Calu3 (cell line): ENCODE measurements at regions not wholly inside any gene's neighbourhood (a gene's known extent, or its start where the extent isn't known, plus 50 kb on each side); places are given as distances from the start of the nearest gene placed in this dataset.

Source experiments
- BruUV-seq: library from RNA; stranded (reverse); fragments of 400-500 nt; replicated peaks from 2 replicates; lab custom pipeline; 2021; lab: Mats Ljungman, UMichigan
- CTCF ChIA-PET: fragments of 300-600 bp; sonication (Branson Sonifier 250); formaldehyde crosslinking; loops from one replicate; lab custom pipeline; 2022; ENCODE audit warnings: antibody characterized with exemption; lab: Charles Lee
- DNase-seq: peaks from one replicate; pipeline ENCODE4 v3.0.0; 2022
- H3K27ac Mint-ChIP-seq: one replicate; pipeline ENCODE4 v1.8.0; 2022; ENCODE audit warnings: mixed read lengths; ENCODE audit not compliant: unreplicated experiment
- H3K27me3 Mint-ChIP-seq: one replicate; pipeline ENCODE4 v1.8.0; 2022; ENCODE audit warnings: mixed read lengths; ENCODE audit not compliant: unreplicated experiment
- H3K36me3 Mint-ChIP-seq: one replicate; pipeline ENCODE4 v1.8.0; 2022; ENCODE audit warnings: mild to moderate bottlenecking, moderate library complexity, mixed read lengths; ENCODE audit not compliant: insufficient read depth, unreplicated experiment
- H3K4me1 Mint-ChIP-seq: one replicate; pipeline ENCODE4 v1.8.0; 2022; ENCODE audit warnings: mild to moderate bottlenecking, low read depth, mixed read lengths; ENCODE audit not compliant: unreplicated experiment
- H3K4me3 Mint-ChIP-seq: one replicate; pipeline ENCODE4 v1.8.0; 2022; ENCODE audit warnings: mild to moderate bottlenecking, low read depth, moderate library complexity, mixed read lengths; ENCODE audit not compliant: unreplicated experiment
- H3K9me3 Mint-ChIP-seq: one replicate; pipeline ENCODE4 v1.8.0; 2022; ENCODE audit warnings: low read depth, mixed read lengths; ENCODE audit not compliant: unreplicated experiment
- intact Hi-C: fragments of 100-400 bp; cut with micrococcal nuclease; formaldehyde crosslinking; loops from one replicate; pipeline ENCODE4 v1.10.0; 2022; ENCODE audit not compliant: unreplicated experiment
- TF ChIP-seq, protein P1 (sequence below): fragments of 200-600 bp; IDR thresholded peaks from one replicate; pipeline ENCODE4 v1.8.0; 2022; ENCODE audit warnings: antibody characterized with exemption; ENCODE audit not compliant: unreplicated experiment

DNA sequence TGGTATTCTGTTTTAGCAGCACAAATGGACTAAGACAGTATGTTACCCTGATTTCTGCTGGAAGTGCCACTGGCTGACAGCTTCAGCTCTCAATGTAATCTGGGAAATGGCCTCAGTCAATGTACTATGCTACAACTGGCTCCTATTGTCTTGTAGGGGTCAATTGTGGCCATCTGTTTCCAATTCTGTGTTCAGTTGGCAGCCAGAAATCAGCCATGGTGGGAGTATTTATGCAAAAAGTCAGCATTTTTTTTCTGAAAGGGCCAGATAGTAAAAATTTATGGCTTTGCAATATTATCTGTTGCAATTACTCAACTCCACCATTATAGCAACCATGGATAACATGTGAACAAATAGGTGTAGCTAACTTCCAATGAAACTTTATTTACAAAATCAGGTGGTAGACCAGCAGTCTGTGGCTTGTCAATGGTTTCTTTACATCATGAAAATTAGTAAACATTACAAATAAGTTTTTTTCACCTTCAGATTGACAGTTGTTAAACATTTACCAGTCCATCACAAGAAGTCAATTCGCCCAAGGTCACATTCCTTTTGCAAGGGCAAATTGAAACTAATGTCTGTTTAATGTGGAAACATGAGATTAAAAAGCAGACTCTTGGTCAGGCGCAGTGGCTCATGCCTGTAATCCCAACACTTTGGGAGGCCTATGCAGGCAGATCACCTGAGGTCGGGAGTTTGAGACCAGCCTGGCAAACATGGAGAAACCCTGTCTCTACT is 58.3 kb upstream of the TSHZ2 start:
- H3K9me3 Mint-ChIP-seq = peaks cover 5% of the 10 kb centered on the region
- intact Hi-C loops = no loop called here
- no TSS peak for BruUV-seq
- CTCF ChIA-PET = interaction anchor here (0.6 kb wide), 1 partner anchor 29 kb away, joined by 5 read pairs; no protein-coding TSS in a partner anchor
- H3K4me3 Mint-ChIP-seq = no peak overlapping the region
- H3K4me1 Mint-ChIP-seq = no peaks in the 10 kb centered on the region
- TF ChIP-seq, protein P1, sequence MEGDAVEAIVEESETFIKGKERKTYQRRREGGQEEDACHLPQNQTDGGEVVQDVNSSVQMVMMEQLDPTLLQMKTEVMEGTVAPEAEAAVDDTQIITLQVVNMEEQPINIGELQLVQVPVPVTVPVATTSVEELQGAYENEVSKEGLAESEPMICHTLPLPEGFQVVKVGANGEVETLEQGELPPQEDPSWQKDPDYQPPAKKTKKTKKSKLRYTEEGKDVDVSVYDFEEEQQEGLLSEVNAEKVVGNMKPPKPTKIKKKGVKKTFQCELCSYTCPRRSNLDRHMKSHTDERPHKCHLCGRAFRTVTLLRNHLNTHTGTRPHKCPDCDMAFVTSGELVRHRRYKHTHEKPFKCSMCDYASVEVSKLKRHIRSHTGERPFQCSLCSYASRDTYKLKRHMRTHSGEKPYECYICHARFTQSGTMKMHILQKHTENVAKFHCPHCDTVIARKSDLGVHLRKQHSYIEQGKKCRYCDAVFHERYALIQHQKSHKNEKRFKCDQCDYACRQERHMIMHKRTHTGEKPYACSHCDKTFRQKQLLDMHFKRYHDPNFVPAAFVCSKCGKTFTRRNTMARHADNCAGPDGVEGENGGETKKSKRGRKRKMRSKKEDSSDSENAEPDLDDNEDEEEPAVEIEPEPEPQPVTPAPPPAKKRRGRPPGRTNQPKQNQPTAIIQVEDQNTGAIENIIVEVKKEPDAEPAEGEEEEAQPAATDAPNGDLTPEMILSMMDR = no peak
- no peak overlapping the region for H3K27ac Mint-ChIP-seq
- H3K36me3 Mint-ChIP-seq = no peaks in the 10 kb centered on the region
- DNase-seq = no peak
- H3K27me3 Mint-ChIP-seq = peaks cover 18% of the 10 kb centered on the region

- no peak for DNase-seq
- intact Hi-C loops = no loop called here
- BruUV-seq = no TSS peak
- CTCF ChIA-PET = no interaction called here
- TF ChIP-seq, protein P1 = no peak
- Mint-ChIP-seq H3K4me3 (no peak overlapping the region), H3K36me3 (no peaks in the 10 kb centered on the region), H3K27ac (no peak overlapping the region), H3K9me3 (peaks cover 3% of the 10 kb centered on the region), H3K27me3 (peaks cover 16% of the 10 kb centered on the region), H3K4me1 (no peaks in the 10 kb centered on the region)
Measured at GRCh38 chr20:52905241-52905994, 66.7 kb upstream of the TSHZ2 start.

- DNase-seq = no peak
- H3K4me1 Mint-ChIP-seq = no peaks in the 10 kb centered on the region
- H3K36me3 Mint-ChIP-seq = no peaks in the 10 kb centered on the region
- H3K27me3 Mint-ChIP-seq = peaks cover 10% of the 10 kb centered on the region
- TF ChIP-seq, protein P1 = no peak
- intact Hi-C loops = no loop called here
- no peak overlapping the region for H3K27ac Mint-ChIP-seq
- no TSS peak for BruUV-seq
- no peak overlapping the region for H3K4me3 Mint-ChIP-seq
- CTCF ChIA-PET = no interaction called here
- H3K9me3 Mint-ChIP-seq = peaks cover under 1% of the 10 kb centered on the region
Measured at GRCh38 chr20:52904837-52905236, 67.3 kb upstream of the TSHZ2 start.

GRCh38 chr20:52899041-52899608 is 73.0 kb upstream of the TSHZ2 start:
- TF ChIP-seq, protein P1 = no peak
- Mint-ChIP-seq H3K27ac (no peak overlapping the region), H3K4me3 (no peak overlapping the region), H3K27me3 (peaks cover 40% of the 10 kb centered on the region), H3K36me3 (no peaks in the 10 kb centered on the region), H3K9me3 (peaks cover 6% of the 10 kb centered on the region), H3K4me1 (no peaks in the 10 kb centered on the region)
- CTCF ChIA-PET = no interaction called here
- BruUV-seq = no TSS peak
- intact Hi-C loops = no loop called here
- DNase-seq = no peak
